Keratinocyte (primary cell): ENCODE measurements at regions not wholly inside any gene's neighbourhood (a gene's known extent, or its start where the extent isn't known, plus 50 kb on each side); places are given as distances from the start of the nearest gene placed in this dataset.

ENCODE experiments used
- EZH2 ChIP-seq: IDR thresholded peaks from one replicate; pipeline ENCODE4 v1.6.1; 2012; ENCODE audit warnings: inconsistent platforms, mild to moderate bottlenecking, low read length, moderate library complexity
- TF ChIP-seq, protein P1 (sequence below), 3 experiments: IDR thresholded peaks in 1 of 3; conservative IDR thresholded peaks in 1 of 3; optimal IDR thresholded peaks in 1 of 3; 2 replicates in 2 of 3; 3 replicates in 1 of 3; pipeline versions ENCODE3 to v1.5.1; 2011; ENCODE audit warnings: low read length in 3 of 3, mild to moderate bottlenecking in 3 of 3, moderate library complexity in 2 of 3, control low read depth in 1 of 3, inconsistent platforms in 1 of 3; ENCODE audit not compliant: insufficient read depth in 2 of 3; ENCODE audit errors: extremely low read depth in 1 of 3

DNA sequence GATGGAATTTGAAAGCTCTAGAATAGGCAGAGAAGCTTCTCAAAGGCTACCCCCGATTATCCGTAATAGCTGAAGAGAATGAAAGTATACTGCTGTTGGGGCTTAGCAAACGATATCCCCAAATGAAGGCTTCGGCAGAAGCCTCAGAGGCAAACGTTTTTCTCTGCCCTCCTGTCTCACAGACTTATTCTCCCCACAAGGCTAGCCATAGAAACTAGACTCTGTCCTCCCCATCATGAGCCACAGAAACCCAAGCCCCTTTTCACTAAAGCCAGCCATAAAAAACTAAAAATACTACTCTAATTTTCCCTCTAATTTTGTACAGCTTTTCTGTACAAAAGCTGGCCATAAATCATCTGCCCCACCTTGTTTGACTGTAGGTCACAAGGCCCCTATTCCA is 413.4 kb upstream of the CFAP20DC start:
- TF ChIP-seq, protein P1, sequence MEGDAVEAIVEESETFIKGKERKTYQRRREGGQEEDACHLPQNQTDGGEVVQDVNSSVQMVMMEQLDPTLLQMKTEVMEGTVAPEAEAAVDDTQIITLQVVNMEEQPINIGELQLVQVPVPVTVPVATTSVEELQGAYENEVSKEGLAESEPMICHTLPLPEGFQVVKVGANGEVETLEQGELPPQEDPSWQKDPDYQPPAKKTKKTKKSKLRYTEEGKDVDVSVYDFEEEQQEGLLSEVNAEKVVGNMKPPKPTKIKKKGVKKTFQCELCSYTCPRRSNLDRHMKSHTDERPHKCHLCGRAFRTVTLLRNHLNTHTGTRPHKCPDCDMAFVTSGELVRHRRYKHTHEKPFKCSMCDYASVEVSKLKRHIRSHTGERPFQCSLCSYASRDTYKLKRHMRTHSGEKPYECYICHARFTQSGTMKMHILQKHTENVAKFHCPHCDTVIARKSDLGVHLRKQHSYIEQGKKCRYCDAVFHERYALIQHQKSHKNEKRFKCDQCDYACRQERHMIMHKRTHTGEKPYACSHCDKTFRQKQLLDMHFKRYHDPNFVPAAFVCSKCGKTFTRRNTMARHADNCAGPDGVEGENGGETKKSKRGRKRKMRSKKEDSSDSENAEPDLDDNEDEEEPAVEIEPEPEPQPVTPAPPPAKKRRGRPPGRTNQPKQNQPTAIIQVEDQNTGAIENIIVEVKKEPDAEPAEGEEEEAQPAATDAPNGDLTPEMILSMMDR (optimal IDR thresholded peaks at IDR 0.05 in 1 of 3, IDR thresholded peaks at IDR 0.05 in 1 of 3, conservative IDR thresholded peaks at IDR 0.05 in 1 of 3; ENCODE audit: extremely low read depth in 1 of 3, insufficient read depth in 2 of 3, low read length in 3 of 3): no peak
- TF ChIP-seq EZH2: no peak
